ENCODE measurements at regions not wholly inside any gene's neighbourhood (a gene's known extent, or its start where the extent isn't known, plus 50 kb on each side); places are given as distances from the start of the nearest gene placed in this dataset.
A peak's percentile ranks its signal among the peaks of the same experiment; 100 is the strongest.

GRCh38 chr5:35407697-35408096, 177.4 kb upstream of the PRLR start:
- DNase-seq = no peak
- no peaks in the 10 kb centered on the region for H3K9me3 ChIP-seq (ENCODE audit: control insufficient read depth in 2 of 3, insufficient read depth in 1 of 3, low read length in 3 of 3)
- FAIRE-seq = no peak

GRCh38 chr5:35405938-35406337, 175.7 kb upstream of the PRLR start:
- Histone ChIP-seq H3K27ac (ENCODE audit: low read depth in 2 of 2, low read length in 2 of 2) (no peak overlapping the region), H3K4me1 (ENCODE audit: control insufficient read depth in 2 of 3, insufficient read depth in 2 of 3, low read depth in 1 of 3, low read length in 3 of 3) (no peaks in the 10 kb centered on the region), H3K9ac (ENCODE audit: low read length in 3 of 3) (no peak overlapping the region), H3K36me3 (ENCODE audit: control insufficient read depth in 2 of 3, insufficient read depth in 3 of 3, low read length in 3 of 3) (no peaks in the 10 kb centered on the region), H3K9me3 (ENCODE audit: control insufficient read depth in 2 of 3, insufficient read depth in 1 of 3, low read length in 3 of 3) (no peaks in the 10 kb centered on the region), H3K27me3 (ENCODE audit: control insufficient read depth, insufficient read depth, low read length) (no peaks in the 10 kb centered on the region), H3K4me3 (ENCODE audit: low read length in 3 of 3) (no peak overlapping the region)
- no peak for TF ChIP-seq CTCF (IDR thresholded peaks at IDR 0.05; ENCODE audit: borderline replicate concordance, extremely low read depth, insufficient read depth)
- intact Hi-C loops (cut with DNase I) = no loop called here
- DNase-seq = peak in 1 of 5 donors; percentile 56
- FAIRE-seq = no peak

More at GRCh38 chr5:35407697-35408096, 177.4 kb upstream of the PRLR start:
- Histone ChIP-seq H3K27me3 (ENCODE audit: control insufficient read depth, insufficient read depth, low read length) (no peaks in the 10 kb centered on the region), H3K4me1 (ENCODE audit: control insufficient read depth in 2 of 3, insufficient read depth in 2 of 3, low read depth in 1 of 3, low read length in 3 of 3) (no peaks in the 10 kb centered on the region), H3K36me3 (ENCODE audit: control insufficient read depth in 2 of 3, insufficient read depth in 3 of 3, low read length in 3 of 3) (no peaks in the 10 kb centered on the region), H3K9ac (ENCODE audit: low read length in 3 of 3) (no peak overlapping the region), H3K27ac (ENCODE audit: low read depth in 2 of 2, low read length in 2 of 2) (no peak overlapping the region), H3K4me3 (ENCODE audit: low read length in 3 of 3) (no peak overlapping the region)
- no peak for TF ChIP-seq CTCF (IDR thresholded peaks at IDR 0.05; ENCODE audit: borderline replicate concordance, extremely low read depth, insufficient read depth)
- intact Hi-C loops (cut with DNase I) = no loop called here

GRCh38 chr5:35404701-35405100, 174.4 kb upstream of the PRLR start:
- intact Hi-C loops (cut with DNase I) = no loop called here
- no peak for TF ChIP-seq CTCF (IDR thresholded peaks at IDR 0.05; ENCODE audit: borderline replicate concordance, extremely low read depth, insufficient read depth)
- no peak for FAIRE-seq

GRCh38 chr5:35393901-35394300, 163.6 kb upstream of the PRLR start:
- no peaks in the 10 kb centered on the region for H3K27me3 ChIP-seq (ENCODE audit: control insufficient read depth, insufficient read depth, low read length)
- no peak for FAIRE-seq
- no peak overlapping the region for H3K27ac ChIP-seq (ENCODE audit: low read depth in 2 of 2, low read length in 2 of 2)
- no peak for TF ChIP-seq CTCF (IDR thresholded peaks at IDR 0.05; ENCODE audit: borderline replicate concordance, extremely low read depth, insufficient read depth)
- DNase-seq = peak in 2 of 5 donors; percentile 37 to 39
- peaks cover 0 to 2% (median 0%) of the 10 kb centered on the region in 3 donors for H3K9me3 ChIP-seq (ENCODE audit: control insufficient read depth in 2 of 3, insufficient read depth in 1 of 3, low read length in 3 of 3)
- no peak overlapping the region for H3K9ac ChIP-seq (ENCODE audit: low read length in 3 of 3)
- H3K36me3 ChIP-seq (ENCODE audit: control insufficient read depth in 2 of 3, insufficient read depth in 3 of 3, low read length in 3 of 3) = no peaks in the 10 kb centered on the region
- intact Hi-C loops (cut with DNase I) = no loop called here
- H3K4me3 ChIP-seq (ENCODE audit: low read length in 3 of 3) = no peak overlapping the region
- no peaks in the 10 kb centered on the region for H3K4me1 ChIP-seq (ENCODE audit: control insufficient read depth in 2 of 3, insufficient read depth in 2 of 3, low read depth in 1 of 3, low read length in 3 of 3)

More at GRCh38 chr5:35404701-35405100, 174.4 kb upstream of the PRLR start:
- H3K9ac ChIP-seq (ENCODE audit: low read length in 3 of 3) = no peak overlapping the region
- DNase-seq = no peak
- H3K36me3 ChIP-seq (ENCODE audit: control insufficient read depth in 2 of 3, insufficient read depth in 3 of 3, low read length in 3 of 3) = no peaks in the 10 kb centered on the region
- no peaks in the 10 kb centered on the region for H3K4me1 ChIP-seq (ENCODE audit: control insufficient read depth in 2 of 3, insufficient read depth in 2 of 3, low read depth in 1 of 3, low read length in 3 of 3)
- H3K9me3 ChIP-seq (ENCODE audit: control insufficient read depth in 2 of 3, insufficient read depth in 1 of 3, low read length in 3 of 3) = no peaks in the 10 kb centered on the region
- H3K4me3 ChIP-seq (ENCODE audit: low read length in 3 of 3) = no peak overlapping the region
- H3K27me3 ChIP-seq (ENCODE audit: control insufficient read depth, insufficient read depth, low read length) = no peaks in the 10 kb centered on the region
- no peak overlapping the region for H3K27ac ChIP-seq (ENCODE audit: low read depth in 2 of 2, low read length in 2 of 2)
